Osteocyte (in vitro differentiated cells): ENCODE measurements at regions not wholly inside any gene's neighbourhood (a gene's known extent, or its start where the extent isn't known, plus 50 kb on each side); places are given as distances from the start of the nearest gene placed in this dataset.

Experiments used
- DNase-seq: peaks from one replicate; pipeline ENCODE4 v3.0.0; 2021; ENCODE audit warnings: mixed read lengths; ENCODE audit not compliant: unreplicated experiment; ENCODE audit errors: extremely low spot score
- H3K27ac Mint-ChIP-seq: one replicate; pipeline ENCODE4 v1.8.0; 2021; ENCODE audit warnings: mild to moderate bottlenecking, mixed read lengths; ENCODE audit not compliant: unreplicated experiment
- H3K27me3 Mint-ChIP-seq: one replicate; pipeline ENCODE4 v1.8.0; 2021; ENCODE audit warnings: mixed read lengths; ENCODE audit not compliant: unreplicated experiment
- H3K36me3 Mint-ChIP-seq: one replicate; pipeline ENCODE4 v1.8.0; 2021; ENCODE audit warnings: mixed read lengths; ENCODE audit not compliant: unreplicated experiment
- H3K4me1 Mint-ChIP-seq: one replicate; pipeline ENCODE4 v1.8.0; 2021; ENCODE audit warnings: mixed read lengths; ENCODE audit not compliant: unreplicated experiment
- H3K4me3 Mint-ChIP-seq: one replicate; pipeline ENCODE4 v1.8.0; 2021; ENCODE audit warnings: mild to moderate bottlenecking, moderate library complexity, mixed read lengths; ENCODE audit not compliant: unreplicated experiment
- H3K9me3 Mint-ChIP-seq: one replicate; pipeline ENCODE4 v1.8.0; 2021; ENCODE audit warnings: mixed read lengths; ENCODE audit not compliant: unreplicated experiment
- TF ChIP-seq, protein P1 (sequence below): fragments of 200-600 bp; sonication (generic); IDR thresholded peaks from 2 replicates; pipeline ENCODE4 v1.5.0; 2021; ENCODE audit warnings: antibody characterized with exemption, mild to moderate bottlenecking, moderate library complexity

DNA sequence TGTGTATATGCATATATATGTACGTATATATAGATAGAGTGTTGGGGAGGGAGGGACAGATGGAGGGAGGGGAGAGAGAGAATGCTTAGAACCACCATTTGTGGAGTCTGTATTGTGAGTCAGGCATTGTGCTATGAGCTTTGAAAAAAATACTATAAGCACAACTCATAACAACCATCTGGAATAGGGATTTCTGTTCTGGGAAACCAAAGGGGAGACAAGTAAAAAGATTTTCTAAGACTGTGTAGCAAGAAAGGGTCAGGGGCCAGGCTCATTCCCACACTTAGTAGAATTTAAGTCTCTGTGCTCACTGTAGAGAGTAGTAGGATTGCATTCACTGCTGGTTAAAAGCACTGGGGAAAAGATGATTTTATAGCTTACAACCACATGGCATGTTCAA is 202.3 kb upstream of the SGCD start:
- Mint-ChIP-seq H3K9me3 (no peaks in the 10 kb centered on the region), H3K4me1 (peaks cover 8% of the 10 kb centered on the region), H3K4me3 (no peak overlapping the region), H3K36me3 (no peaks in the 10 kb centered on the region), H3K27me3 (peaks cover 2% of the 10 kb centered on the region), H3K27ac (no peak overlapping the region)
- TF ChIP-seq, protein P1, sequence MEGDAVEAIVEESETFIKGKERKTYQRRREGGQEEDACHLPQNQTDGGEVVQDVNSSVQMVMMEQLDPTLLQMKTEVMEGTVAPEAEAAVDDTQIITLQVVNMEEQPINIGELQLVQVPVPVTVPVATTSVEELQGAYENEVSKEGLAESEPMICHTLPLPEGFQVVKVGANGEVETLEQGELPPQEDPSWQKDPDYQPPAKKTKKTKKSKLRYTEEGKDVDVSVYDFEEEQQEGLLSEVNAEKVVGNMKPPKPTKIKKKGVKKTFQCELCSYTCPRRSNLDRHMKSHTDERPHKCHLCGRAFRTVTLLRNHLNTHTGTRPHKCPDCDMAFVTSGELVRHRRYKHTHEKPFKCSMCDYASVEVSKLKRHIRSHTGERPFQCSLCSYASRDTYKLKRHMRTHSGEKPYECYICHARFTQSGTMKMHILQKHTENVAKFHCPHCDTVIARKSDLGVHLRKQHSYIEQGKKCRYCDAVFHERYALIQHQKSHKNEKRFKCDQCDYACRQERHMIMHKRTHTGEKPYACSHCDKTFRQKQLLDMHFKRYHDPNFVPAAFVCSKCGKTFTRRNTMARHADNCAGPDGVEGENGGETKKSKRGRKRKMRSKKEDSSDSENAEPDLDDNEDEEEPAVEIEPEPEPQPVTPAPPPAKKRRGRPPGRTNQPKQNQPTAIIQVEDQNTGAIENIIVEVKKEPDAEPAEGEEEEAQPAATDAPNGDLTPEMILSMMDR: no peak
- no peak for DNase-seq

DNA sequence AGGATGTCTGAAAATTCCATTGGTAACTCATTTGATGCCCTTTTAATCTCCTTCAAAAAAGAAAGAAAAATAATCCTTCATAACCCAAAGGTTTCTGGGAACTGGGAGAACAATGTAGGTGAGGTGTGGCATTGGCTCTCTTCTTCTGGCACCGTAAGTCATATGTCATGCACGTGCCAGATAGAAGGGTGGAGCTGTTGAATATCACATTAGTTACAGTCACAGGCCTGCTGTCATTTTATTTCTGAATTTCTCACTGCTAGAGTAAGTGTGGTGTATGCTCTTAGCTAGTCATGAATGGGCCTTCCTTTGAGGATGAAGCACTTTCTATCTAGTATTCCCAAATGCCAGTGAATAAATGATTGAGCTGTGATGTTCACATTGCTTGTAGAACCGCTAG is 201.8 kb upstream of the SGCD start:
- Mint-ChIP-seq H3K9me3 (no peaks in the 10 kb centered on the region), H3K4me1 (peaks cover 8% of the 10 kb centered on the region), H3K27ac (no peak overlapping the region), H3K36me3 (no peaks in the 10 kb centered on the region), H3K4me3 (no peak overlapping the region), H3K27me3 (peaks cover 2% of the 10 kb centered on the region)
- TF ChIP-seq, protein P1: no peak
- no peak for DNase-seq

DNA sequence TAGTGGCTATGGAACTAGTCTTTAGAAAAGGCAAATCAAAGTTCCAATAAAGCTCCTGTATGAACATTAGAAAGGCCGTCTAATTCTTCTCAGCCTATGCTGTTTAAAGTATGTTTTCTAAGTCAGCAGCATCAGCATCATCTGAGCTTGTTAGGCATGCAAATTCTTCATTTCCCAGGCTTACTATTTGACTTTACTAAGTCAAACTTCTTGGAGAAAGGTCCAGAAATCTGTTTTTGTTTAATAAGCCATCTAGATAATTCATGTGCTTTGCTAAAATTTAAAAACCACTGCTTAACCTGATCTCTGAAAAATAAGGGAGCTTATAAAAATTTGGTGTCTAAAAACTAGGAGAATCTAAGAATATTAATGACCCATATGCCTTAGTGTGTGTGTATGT is 200.2 kb upstream of the SGCD start:
- H3K4me3 Mint-ChIP-seq: no peak overlapping the region
- TF ChIP-seq, protein P1: no peak
- no peak for DNase-seq
- H3K9me3 Mint-ChIP-seq: no peaks in the 10 kb centered on the region
- no peaks in the 10 kb centered on the region for H3K4me1 Mint-ChIP-seq
- no peaks in the 10 kb centered on the region for H3K36me3 Mint-ChIP-seq
- peaks cover 2% of the 10 kb centered on the region for H3K27me3 Mint-ChIP-seq
- H3K27ac Mint-ChIP-seq: no peak overlapping the region

DNA sequence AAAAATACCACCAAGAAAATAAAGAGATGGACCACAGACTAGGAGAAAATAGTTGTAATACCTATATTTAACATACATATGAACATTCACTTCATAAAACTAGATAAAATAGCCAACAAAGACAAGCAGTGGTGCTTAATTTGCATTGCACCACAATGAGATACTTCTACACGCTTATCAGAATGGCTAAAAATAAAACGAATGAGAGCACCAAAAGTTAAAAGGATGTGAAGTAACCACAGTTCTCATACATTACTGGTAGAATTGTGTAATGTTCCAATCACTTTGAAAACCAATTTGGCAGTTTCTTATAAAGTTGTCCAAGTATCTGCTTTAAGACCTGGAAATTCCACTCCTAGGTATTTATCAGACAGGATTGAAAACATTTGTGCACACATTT is 198.9 kb upstream of the SGCD start:
- H3K4me1 Mint-ChIP-seq: no peaks in the 10 kb centered on the region
- no peak overlapping the region for H3K27ac Mint-ChIP-seq
- TF ChIP-seq, protein P1: no peak
- no peak overlapping the region for H3K4me3 Mint-ChIP-seq
- no peaks in the 10 kb centered on the region for H3K36me3 Mint-ChIP-seq
- H3K27me3 Mint-ChIP-seq: peaks cover 2% of the 10 kb centered on the region
- no peak for DNase-seq
- H3K9me3 Mint-ChIP-seq: no peaks in the 10 kb centered on the region

DNA sequence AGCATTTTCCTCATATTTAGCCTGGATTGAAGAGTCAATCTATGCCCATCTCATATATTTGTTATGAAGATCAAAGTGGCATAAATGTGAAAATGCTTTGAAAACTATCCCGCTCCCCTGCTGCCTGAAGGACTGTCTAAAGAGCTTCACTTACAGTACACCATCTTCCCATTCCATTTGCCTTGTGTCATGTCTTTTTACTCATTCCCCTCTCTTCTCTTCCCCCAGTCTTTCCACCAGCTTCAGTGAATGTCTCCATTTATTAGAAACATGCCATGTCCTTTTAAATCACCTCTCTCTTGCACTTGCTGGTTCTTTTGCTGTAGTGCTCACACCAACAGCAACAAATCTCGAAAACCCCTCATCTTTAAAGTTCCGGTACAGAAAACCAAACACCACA is 192.7 kb upstream of the SGCD start:
- Mint-ChIP-seq H3K36me3 (no peaks in the 10 kb centered on the region), H3K27me3 (peaks cover 2% of the 10 kb centered on the region), H3K27ac (no peak overlapping the region), H3K4me1 (peaks cover 27% of the 10 kb centered on the region), H3K4me3 (no peak overlapping the region), H3K9me3 (peaks cover 4% of the 10 kb centered on the region)
- TF ChIP-seq, protein P1: no peak
- DNase-seq: no peak
